SK-N-SH (cell line): ENCODE measurements at regions not wholly inside any gene's neighbourhood (a gene's known extent, or its start where the extent isn't known, plus 50 kb on each side); places are given as distances from the start of the nearest gene placed in this dataset.

Experiments used
- CTCF ChIA-PET: fragments of 300-600, 350-600 bp; formaldehyde crosslinking; extraction: SDS; loops from one replicate; lab custom pipeline; 2021; lab: Yijun Ruan, JAX
- POLR2A ChIA-PET: fragments of 350-600 bp; sonication (Branson Sonifier 250); formaldehyde crosslinking; extraction: SDS; loops from one replicate; lab custom pipeline; 2020; ENCODE audit warnings: antibody characterized with exemption, inconsistent platforms; lab: Yijun Ruan, JAX
- DNase-seq: peaks from one replicate; pipeline ENCODE4 v3.0.0; 2012
- H2AFZ ChIP-seq: fragments of 200-600 bp; sonication (generic); 2 replicates; pipeline ENCODE4 v1.8.1; 2016; ENCODE audit warnings: antibody characterized with exemption, mild to moderate bottlenecking, low read depth
- H3F3A ChIP-seq: fragments of 200-600 bp; sonication (generic); replicated peaks from 2 replicates; pipeline ENCODE3; 2016; ENCODE audit warnings: antibody characterized with exemption, mild to moderate bottlenecking; ENCODE audit not compliant: insufficient read depth
- H3K27ac ChIP-seq, 2 experiments: fragments of 200-500 bp in 1 of 2; fragments of 200-600 bp in 1 of 2; sonication (Bioruptor generic) in 1 of 2; sonication (generic), shearing (Covaris generic) in 1 of 2; 2 replicates each; pipeline versions ENCODE4 v1.5.1 to v1.6.1; 2014 to 2016; ENCODE audit warnings: low read depth in 2 of 2, inconsistent platforms in 1 of 2, low read length in 1 of 2, mild to moderate bottlenecking in 1 of 2, mixed read lengths in 1 of 2
- H3K27me3 ChIP-seq: fragments of 200-600 bp; sonication (generic), shearing (Covaris generic); 2 replicates; pipeline ENCODE4 v1.6.1; 2016; ENCODE audit warnings: mixed run types; ENCODE audit not compliant: insufficient read depth
- H3K36me3 ChIP-seq, 2 experiments: fragments of 200-500 bp in 1 of 2; fragments of 200-600 bp in 1 of 2; sonication (Bioruptor generic) in 1 of 2; sonication (generic) in 1 of 2; replicated peaks in 1 of 2; 2 replicates each; pipeline versions ENCODE3 to v1.5.1; 2014 to 2016; ENCODE audit warnings: low read length in 1 of 2, mild to moderate bottlenecking in 1 of 2; ENCODE audit not compliant: insufficient read depth in 2 of 2, control insufficient read depth in 1 of 2
- H3K4me1 ChIP-seq, 2 experiments: fragments of 200-500 bp in 1 of 2; fragments of 200-600 bp in 1 of 2; sonication (Bioruptor generic) in 1 of 2; sonication (generic), shearing (Covaris generic) in 1 of 2; 2 replicates each; pipeline versions ENCODE4 v1.5.1 to v1.6.1; 2014 to 2016; ENCODE audit warnings: low read depth in 1 of 2, low read length in 1 of 2, mixed run types in 1 of 2; ENCODE audit not compliant: insufficient read depth in 2 of 2, control insufficient read depth in 1 of 2
- H3K4me2 ChIP-seq: fragments of 200-600 bp; sonication (generic), shearing (Covaris generic); 2 replicates; pipeline ENCODE4 v1.6.1; 2017; ENCODE audit warnings: mixed run types
- H3K4me3 ChIP-seq, 2 experiments: fragments of 200-500 bp in 1 of 2; fragments of 200-600 bp in 1 of 2; sonication (Bioruptor generic) in 1 of 2; sonication (generic), shearing (Covaris generic) in 1 of 2; 2 replicates each; pipeline versions ENCODE4 v1.5.1 to v1.8.1; 2014 to 2016; ENCODE audit warnings: low read depth in 2 of 2, inconsistent platforms in 1 of 2, low read length in 1 of 2, mild to moderate bottlenecking in 1 of 2, mixed read lengths in 1 of 2, moderate library complexity in 1 of 2
- H3K79me2 ChIP-seq: fragments of 200-600 bp; sonication (generic); 2 replicates; pipeline ENCODE4 v1.8.1; 2017; ENCODE audit warnings: mild to moderate bottlenecking; ENCODE audit not compliant: insufficient read depth
- H3K9ac ChIP-seq: fragments of 200-600 bp; sonication (generic); 2 replicates; pipeline ENCODE4 v1.6.1; 2017; ENCODE audit warnings: mixed run types
- H3K9me2 ChIP-seq: fragments of 200-600 bp; sonication (generic); 2 replicates; pipeline ENCODE4 v1.6.1; 2017; ENCODE audit warnings: mixed run types
- H3K9me3 ChIP-seq: fragments of 200-600 bp; sonication (generic); 2 replicates; pipeline ENCODE4 v1.6.1; 2017; ENCODE audit warnings: mixed run types, mild to moderate bottlenecking, moderate library complexity
- H4K20me1 ChIP-seq: fragments of 200-600 bp; sonication (generic); 2 replicates; pipeline ENCODE4 v1.6.1; 2017; ENCODE audit warnings: mild to moderate bottlenecking, mixed run types; ENCODE audit not compliant: insufficient read depth
- ELF1 ChIP-seq: IDR thresholded peaks from 2 replicates; pipeline ENCODE4 v1.4.0; 2012
- EP300 ChIP-seq, 2 experiments: IDR thresholded peaks; 2 replicates each; pipeline versions ENCODE4 v1.4.0 to v1.6.1; 2012; ENCODE audit warnings: borderline replicate concordance in 1 of 2, low read depth in 1 of 2, low read length in 1 of 2
- EZH2phosphoT487 ChIP-seq: fragments of 200-600 bp; sonication (generic); IDR thresholded peaks from 2 replicates; pipeline ENCODE4 v1.6.1; 2017; ENCODE audit warnings: low read depth, mixed run types, mild to moderate bottlenecking, antibody characterized with exemption, moderate library complexity, borderline replicate concordance
- FOSL2 ChIP-seq: IDR thresholded peaks from 2 replicates; pipeline ENCODE4 v1.4.0; 2012; ENCODE audit warnings: low read depth, mild to moderate bottlenecking, moderate library complexity, borderline replicate concordance
- FOXJ3 ChIP-seq: sonication (generic); formaldehyde crosslinking; IDR thresholded peaks from 2 replicates; pipeline ENCODE4 v1.5.1; 2020; ENCODE audit warnings: mild to moderate bottlenecking, missing genetic modification reagents
- JUND ChIP-seq: IDR thresholded peaks from 2 replicates; pipeline ENCODE4 v1.4.0; 2012
- MXI1 ChIP-seq: IDR thresholded peaks from 2 replicates; pipeline ENCODE4 v1.6.1; 2012; ENCODE audit warnings: mild to moderate bottlenecking, low read depth, low read length, improper control_type of control experiment
- NFIC ChIP-seq: IDR thresholded peaks from 2 replicates; pipeline ENCODE4 v1.4.0; 2012; ENCODE audit warnings: borderline replicate concordance
- POLR2AphosphoS5 ChIP-seq: IDR thresholded peaks from 2 replicates; pipeline ENCODE4 v1.6.1; 2012; ENCODE audit warnings: low read depth, low read length
- RFX5 ChIP-seq: IDR thresholded peaks from 2 replicates; pipeline ENCODE4 v1.6.1; 2012; ENCODE audit warnings: mild to moderate bottlenecking, improper control_type of control experiment, low read length
- RXRA ChIP-seq: IDR thresholded peaks from 2 replicates; pipeline ENCODE4 v1.4.0; 2012; ENCODE audit warnings: low read depth, mild to moderate bottlenecking, borderline replicate concordance
- SIN3A ChIP-seq: IDR thresholded peaks from 2 replicates; pipeline ENCODE4 v1.6.1; 2012; ENCODE audit warnings: low read depth, mild to moderate bottlenecking, low read length, moderate library complexity, borderline replicate concordance
- SMC3 ChIP-seq: IDR thresholded peaks from 2 replicates; pipeline ENCODE4 v1.6.1; 2012; ENCODE audit warnings: low read depth, low read length, improper control_type of control experiment
- TAF1 ChIP-seq: IDR thresholded peaks from 2 replicates; pipeline ENCODE4 v1.6.1; 2012; ENCODE audit warnings: low read depth, mild to moderate bottlenecking, low read length, moderate library complexity, borderline replicate concordance
- TCF12 ChIP-seq: IDR thresholded peaks from 2 replicates; pipeline ENCODE4 v1.4.0; 2012
- WGBS: methylation state at CpG from one replicate; pipeline ENCODE4 v1.1.6; 2017; ENCODE audit warnings: low lambda C conversion rate; 5-methylcytosine and 5-hydroxymethylcytosine counted together
- TF ChIP-seq, protein P1 (sequence below): fragments of 150-350 bp; IDR thresholded peaks from 2 replicates; pipeline ENCODE4 v1.6.1; 2016; ENCODE audit warnings: mild to moderate bottlenecking, low read depth, low read length
- TF ChIP-seq, protein P2 (sequence below): IDR thresholded peaks from 2 replicates; pipeline ENCODE4 v1.6.1; 2012; ENCODE audit warnings: mild to moderate bottlenecking, low read depth, low read length, moderate library complexity
- TF ChIP-seq, protein P3 (sequence below): IDR thresholded peaks from 2 replicates; pipeline ENCODE4 v1.4.0; 2012; ENCODE audit warnings: low read depth, borderline replicate concordance
- TF ChIP-seq, protein P4 (sequence below): fragments of 200-600 bp; sonication (generic); IDR thresholded peaks from 2 replicates; pipeline ENCODE4 v1.6.1; 2017; ENCODE audit warnings: antibody characterized with exemption, mild to moderate bottlenecking, moderate library complexity
- TF ChIP-seq, protein P5 (sequence below): IDR thresholded peaks from 2 replicates; pipeline ENCODE4 v1.4.0; 2012; ENCODE audit warnings: low read depth

DNA sequence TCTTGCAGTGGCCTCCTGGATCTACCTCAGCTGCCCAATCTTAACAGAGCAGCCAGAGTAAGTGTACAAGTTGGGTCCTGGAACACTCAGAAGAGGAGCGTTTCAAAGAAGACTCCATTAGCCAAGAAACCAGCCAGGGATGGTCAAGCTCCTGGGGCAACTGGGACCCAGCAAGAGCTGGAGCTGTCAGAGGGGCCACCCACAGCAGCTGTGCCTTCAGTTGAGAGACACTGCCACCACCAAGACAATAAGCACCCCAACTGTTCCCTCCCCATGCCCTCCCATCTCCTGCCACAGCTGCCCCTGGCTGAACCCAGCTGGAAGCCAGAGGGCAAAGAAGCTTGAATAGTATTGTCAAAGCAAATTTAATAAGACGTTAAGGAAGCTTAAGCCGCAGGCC lies 110.6 kb upstream of the TLE3 start:
- H3K27me3 ChIP-seq, result no peaks in the 10 kb centered on the region
- ChIA-PET CTCF (interaction anchor here (1.0 kb wide), 1 partner anchor 27 kb away, joined by 4 read pairs; no protein-coding TSS in a partner anchor), POLR2A (interaction anchor here (0.7 to 1.3 kb wide), 2 partner anchors 9 to 53 kb away, joined by 3 read pairs; no protein-coding TSS in a partner anchor)
- no peaks in the 10 kb centered on the region for H4K20me1 ChIP-seq
- H3K4me2 ChIP-seq, result no peak overlapping the region
- H3K9me3 ChIP-seq, result no peaks in the 10 kb centered on the region
- H2AFZ ChIP-seq, result no peak overlapping the region
- H3F3A ChIP-seq, result no peaks in the 10 kb centered on the region
- no peak overlapping the region for H3K4me3 ChIP-seq
- no peaks in the 10 kb centered on the region for H3K9me2 ChIP-seq
- H3K36me3 ChIP-seq, result no peaks in the 10 kb centered on the region
- H3K79me2 ChIP-seq, result no peaks in the 10 kb centered on the region
- TF ChIP-seq MXI1 (no peak), FOSL2 (no peak), JUND (no peak)
- peaks cover 4 to 30% of the 10 kb centered on the region in 2 experiments; a peak in 2 of 4 replicates for H3K4me1 ChIP-seq
- H3K9ac ChIP-seq, result no peak overlapping the region
- no peak for DNase-seq
- 81% methylated on average over 3 of the region's 3 CpGs for WGBS
- H3K27ac ChIP-seq, result no peak overlapping the region

DNA sequence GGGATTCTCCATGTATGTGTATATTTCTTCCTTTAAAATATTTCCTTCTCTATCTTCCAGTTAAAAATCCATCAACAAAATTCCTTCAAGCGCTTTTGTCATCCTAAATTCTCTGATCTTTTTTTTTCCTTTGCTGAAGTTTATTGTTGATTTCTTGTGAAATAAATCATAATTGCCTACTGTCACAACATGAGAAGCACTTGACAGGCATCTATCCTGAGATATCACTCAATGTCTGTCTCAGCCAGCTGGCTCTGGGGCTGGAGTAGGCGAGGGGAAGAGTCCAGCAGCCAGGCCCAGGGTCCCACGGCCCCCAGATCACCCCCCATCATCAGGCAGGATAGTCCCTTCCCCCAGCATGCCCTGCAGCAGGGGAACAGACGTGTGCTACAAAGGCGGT lies 109.0 kb upstream of the TLE3 start:
- H3K9ac ChIP-seq, result no peak overlapping the region
- no peaks in the 10 kb centered on the region for H3K27me3 ChIP-seq
- 65% methylated on average over 5 of the region's 5 CpGs for WGBS
- no peak overlapping the region for H3K27ac ChIP-seq
- no peak overlapping the region for H2AFZ ChIP-seq
- no peaks in the 10 kb centered on the region for H3K9me2 ChIP-seq
- ChIA-PET POLR2A (no interaction called here), CTCF (interaction anchor here (0.9 kb wide), 1 partner anchor 731 kb away, joined by 3 read pairs; no protein-coding TSS in a partner anchor)
- no peaks in the 10 kb centered on the region for H4K20me1 ChIP-seq
- no peak overlapping the region for H3K4me3 ChIP-seq
- no peaks in the 10 kb centered on the region for H3K79me2 ChIP-seq
- no peak for DNase-seq
- no peak overlapping the region for H3K4me2 ChIP-seq
- H3K4me1 ChIP-seq, result peaks cover 4 to 43% of the 10 kb centered on the region in 2 experiments; a peak in 2 of 4 replicates
- no peaks in the 10 kb centered on the region for H3F3A ChIP-seq
- no peaks in the 10 kb centered on the region for H3K36me3 ChIP-seq
- no peaks in the 10 kb centered on the region for H3K9me3 ChIP-seq
- TF ChIP-seq, protein P1, sequence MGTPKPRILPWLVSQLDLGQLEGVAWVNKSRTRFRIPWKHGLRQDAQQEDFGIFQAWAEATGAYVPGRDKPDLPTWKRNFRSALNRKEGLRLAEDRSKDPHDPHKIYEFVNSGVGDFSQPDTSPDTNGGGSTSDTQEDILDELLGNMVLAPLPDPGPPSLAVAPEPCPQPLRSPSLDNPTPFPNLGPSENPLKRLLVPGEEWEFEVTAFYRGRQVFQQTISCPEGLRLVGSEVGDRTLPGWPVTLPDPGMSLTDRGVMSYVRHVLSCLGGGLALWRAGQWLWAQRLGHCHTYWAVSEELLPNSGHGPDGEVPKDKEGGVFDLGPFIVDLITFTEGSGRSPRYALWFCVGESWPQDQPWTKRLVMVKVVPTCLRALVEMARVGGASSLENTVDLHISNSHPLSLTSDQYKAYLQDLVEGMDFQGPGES, result no peak
- TF ChIP-seq TCF12, result no peak
- TF ChIP-seq EP300 (IDR thresholded peaks at IDR 0.05; ENCODE audit: borderline replicate concordance in 1 of 2, low read depth in 1 of 2, low read length in 1 of 2), result no peak
- TF ChIP-seq, protein P2, sequence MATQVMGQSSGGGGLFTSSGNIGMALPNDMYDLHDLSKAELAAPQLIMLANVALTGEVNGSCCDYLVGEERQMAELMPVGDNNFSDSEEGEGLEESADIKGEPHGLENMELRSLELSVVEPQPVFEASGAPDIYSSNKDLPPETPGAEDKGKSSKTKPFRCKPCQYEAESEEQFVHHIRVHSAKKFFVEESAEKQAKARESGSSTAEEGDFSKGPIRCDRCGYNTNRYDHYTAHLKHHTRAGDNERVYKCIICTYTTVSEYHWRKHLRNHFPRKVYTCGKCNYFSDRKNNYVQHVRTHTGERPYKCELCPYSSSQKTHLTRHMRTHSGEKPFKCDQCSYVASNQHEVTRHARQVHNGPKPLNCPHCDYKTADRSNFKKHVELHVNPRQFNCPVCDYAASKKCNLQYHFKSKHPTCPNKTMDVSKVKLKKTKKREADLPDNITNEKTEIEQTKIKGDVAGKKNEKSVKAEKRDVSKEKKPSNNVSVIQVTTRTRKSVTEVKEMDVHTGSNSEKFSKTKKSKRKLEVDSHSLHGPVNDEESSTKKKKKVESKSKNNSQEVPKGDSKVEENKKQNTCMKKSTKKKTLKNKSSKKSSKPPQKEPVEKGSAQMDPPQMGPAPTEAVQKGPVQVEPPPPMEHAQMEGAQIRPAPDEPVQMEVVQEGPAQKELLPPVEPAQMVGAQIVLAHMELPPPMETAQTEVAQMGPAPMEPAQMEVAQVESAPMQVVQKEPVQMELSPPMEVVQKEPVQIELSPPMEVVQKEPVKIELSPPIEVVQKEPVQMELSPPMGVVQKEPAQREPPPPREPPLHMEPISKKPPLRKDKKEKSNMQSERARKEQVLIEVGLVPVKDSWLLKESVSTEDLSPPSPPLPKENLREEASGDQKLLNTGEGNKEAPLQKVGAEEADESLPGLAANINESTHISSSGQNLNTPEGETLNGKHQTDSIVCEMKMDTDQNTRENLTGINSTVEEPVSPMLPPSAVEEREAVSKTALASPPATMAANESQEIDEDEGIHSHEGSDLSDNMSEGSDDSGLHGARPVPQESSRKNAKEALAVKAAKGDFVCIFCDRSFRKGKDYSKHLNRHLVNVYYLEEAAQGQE, result no peak
- TF ChIP-seq ELF1, result no peak
- no peak for TF ChIP-seq SIN3A
- no peak for TF ChIP-seq NFIC
- TF ChIP-seq POLR2AphosphoS5, result no peak
- TF ChIP-seq, protein P3, sequence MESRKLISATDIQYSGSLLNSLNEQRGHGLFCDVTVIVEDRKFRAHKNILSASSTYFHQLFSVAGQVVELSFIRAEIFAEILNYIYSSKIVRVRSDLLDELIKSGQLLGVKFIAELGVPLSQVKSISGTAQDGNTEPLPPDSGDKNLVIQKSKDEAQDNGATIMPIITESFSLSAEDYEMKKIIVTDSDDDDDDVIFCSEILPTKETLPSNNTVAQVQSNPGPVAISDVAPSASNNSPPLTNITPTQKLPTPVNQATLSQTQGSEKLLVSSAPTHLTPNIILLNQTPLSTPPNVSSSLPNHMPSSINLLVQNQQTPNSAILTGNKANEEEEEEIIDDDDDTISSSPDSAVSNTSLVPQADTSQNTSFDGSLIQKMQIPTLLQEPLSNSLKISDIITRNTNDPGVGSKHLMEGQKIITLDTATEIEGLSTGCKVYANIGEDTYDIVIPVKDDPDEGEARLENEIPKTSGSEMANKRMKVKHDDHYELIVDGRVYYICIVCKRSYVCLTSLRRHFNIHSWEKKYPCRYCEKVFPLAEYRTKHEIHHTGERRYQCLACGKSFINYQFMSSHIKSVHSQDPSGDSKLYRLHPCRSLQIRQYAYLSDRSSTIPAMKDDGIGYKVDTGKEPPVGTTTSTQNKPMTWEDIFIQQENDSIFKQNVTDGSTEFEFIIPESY, result no peak
- TF ChIP-seq FOXJ3 (CRISPR knock-in tag), result no peak
- TF ChIP-seq TAF1, result no peak
- no peak for TF ChIP-seq EZH2phosphoT487
- TF ChIP-seq RXRA, result no peak
- TF ChIP-seq, protein P4, sequence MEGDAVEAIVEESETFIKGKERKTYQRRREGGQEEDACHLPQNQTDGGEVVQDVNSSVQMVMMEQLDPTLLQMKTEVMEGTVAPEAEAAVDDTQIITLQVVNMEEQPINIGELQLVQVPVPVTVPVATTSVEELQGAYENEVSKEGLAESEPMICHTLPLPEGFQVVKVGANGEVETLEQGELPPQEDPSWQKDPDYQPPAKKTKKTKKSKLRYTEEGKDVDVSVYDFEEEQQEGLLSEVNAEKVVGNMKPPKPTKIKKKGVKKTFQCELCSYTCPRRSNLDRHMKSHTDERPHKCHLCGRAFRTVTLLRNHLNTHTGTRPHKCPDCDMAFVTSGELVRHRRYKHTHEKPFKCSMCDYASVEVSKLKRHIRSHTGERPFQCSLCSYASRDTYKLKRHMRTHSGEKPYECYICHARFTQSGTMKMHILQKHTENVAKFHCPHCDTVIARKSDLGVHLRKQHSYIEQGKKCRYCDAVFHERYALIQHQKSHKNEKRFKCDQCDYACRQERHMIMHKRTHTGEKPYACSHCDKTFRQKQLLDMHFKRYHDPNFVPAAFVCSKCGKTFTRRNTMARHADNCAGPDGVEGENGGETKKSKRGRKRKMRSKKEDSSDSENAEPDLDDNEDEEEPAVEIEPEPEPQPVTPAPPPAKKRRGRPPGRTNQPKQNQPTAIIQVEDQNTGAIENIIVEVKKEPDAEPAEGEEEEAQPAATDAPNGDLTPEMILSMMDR, result no peak
- TF ChIP-seq, protein P5, sequence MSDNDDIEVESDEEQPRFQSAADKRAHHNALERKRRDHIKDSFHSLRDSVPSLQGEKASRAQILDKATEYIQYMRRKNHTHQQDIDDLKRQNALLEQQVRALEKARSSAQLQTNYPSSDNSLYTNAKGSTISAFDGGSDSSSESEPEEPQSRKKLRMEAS, result no peak
- no peak for TF ChIP-seq SMC3
- no peak for TF ChIP-seq MXI1
- TF ChIP-seq RFX5, result no peak
